ENCODE measurements at regions not wholly inside any gene's neighbourhood (a gene's known extent, or its start where the extent isn't known, plus 50 kb on each side); places are given as distances from the start of the nearest gene placed in this dataset.

DNA sequence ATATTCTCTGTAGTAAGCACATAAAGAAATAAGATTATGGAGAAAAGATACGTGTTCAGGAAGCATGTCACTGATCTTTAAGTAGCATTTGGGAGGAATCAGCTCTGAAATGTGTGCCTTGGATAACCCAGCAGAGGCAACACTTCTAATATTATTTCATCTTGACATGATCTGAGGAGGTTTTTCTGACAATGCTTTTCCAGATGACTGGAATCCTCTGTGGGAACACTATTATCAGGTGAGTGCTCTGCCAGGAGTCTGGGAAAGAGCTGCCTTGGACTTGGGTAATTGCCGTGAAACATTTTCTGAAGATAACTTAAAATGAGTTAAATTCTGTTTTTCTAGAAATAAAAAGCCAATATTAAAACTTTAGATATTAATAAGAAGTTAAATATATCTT, 78.2 kb upstream of the QRFPR start:
- TF ChIP-seq, protein P1, sequence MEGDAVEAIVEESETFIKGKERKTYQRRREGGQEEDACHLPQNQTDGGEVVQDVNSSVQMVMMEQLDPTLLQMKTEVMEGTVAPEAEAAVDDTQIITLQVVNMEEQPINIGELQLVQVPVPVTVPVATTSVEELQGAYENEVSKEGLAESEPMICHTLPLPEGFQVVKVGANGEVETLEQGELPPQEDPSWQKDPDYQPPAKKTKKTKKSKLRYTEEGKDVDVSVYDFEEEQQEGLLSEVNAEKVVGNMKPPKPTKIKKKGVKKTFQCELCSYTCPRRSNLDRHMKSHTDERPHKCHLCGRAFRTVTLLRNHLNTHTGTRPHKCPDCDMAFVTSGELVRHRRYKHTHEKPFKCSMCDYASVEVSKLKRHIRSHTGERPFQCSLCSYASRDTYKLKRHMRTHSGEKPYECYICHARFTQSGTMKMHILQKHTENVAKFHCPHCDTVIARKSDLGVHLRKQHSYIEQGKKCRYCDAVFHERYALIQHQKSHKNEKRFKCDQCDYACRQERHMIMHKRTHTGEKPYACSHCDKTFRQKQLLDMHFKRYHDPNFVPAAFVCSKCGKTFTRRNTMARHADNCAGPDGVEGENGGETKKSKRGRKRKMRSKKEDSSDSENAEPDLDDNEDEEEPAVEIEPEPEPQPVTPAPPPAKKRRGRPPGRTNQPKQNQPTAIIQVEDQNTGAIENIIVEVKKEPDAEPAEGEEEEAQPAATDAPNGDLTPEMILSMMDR (conservative IDR thresholded peaks at IDR 0.05; ENCODE audit: low read length): no peak
- TF ChIP-seq EZH2phosphoT487 (IDR thresholded peaks at IDR 0.05; ENCODE audit: borderline replicate concordance, low read depth, low read length): no peak

All from OCI-LY7 (cell line).